GM18508 (cell line): ENCODE measurements at regions not wholly inside any gene's neighbourhood (a gene's known extent, or its start where the extent isn't known, plus 50 kb on each side); places are given as distances from the start of the nearest gene placed in this dataset.
"Not testable (repeated sequence)": the region's sequence is repeated elsewhere in the genome, so short reads cannot be mapped to it uniquely, and the experiment has no call there.

Experiments used
- ATAC-seq: cut with Tn5 transposase; IDR thresholded peaks from one replicate; pipeline ENCODE4 v1.9.1; 2021; ENCODE audit warnings: moderate number of reproducible peaks; ENCODE audit not compliant: insufficient read depth, unreplicated experiment

DNA sequence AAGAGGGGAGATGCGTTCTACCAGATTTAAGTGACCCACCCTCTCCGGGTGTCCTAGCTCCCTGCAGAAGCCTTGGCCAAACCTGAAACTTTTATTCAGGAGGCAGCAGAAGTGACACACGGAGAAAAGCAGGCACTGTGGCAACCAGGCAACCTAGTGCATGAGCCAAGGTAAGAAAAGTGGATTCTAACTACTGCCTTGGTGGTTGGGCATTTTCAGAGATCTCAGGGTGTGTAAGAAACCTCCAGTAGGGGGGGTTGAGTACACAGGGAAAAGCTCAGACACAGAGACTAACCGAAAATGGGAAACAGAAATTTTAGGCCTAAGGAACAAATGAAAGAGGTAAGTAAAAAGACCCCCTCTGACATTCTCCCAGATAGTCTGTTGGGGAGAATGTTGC is 645.7 kb downstream of the ANKRD7 start:
- ATAC-seq: no peak

DNA sequence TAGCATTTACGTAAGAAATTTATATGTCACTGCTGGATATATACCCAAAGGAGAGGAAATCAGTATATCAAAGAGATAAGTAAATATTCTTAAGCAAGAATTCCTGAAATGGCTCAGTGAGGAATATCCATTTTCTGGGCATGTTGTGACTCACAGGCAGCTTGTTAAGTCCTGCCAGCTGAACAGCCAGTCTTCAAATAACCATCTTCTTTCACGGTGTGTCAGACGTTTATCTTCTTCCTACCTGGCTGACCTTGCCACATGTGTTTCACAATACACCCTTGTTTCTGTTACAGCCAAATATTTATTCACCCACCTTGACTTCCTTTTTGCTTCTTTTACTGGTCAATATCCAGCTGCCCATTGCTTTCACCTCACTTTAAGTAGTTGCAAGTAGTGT is 648.1 kb downstream of the ANKRD7 start:
- ATAC-seq: no peak

DNA sequence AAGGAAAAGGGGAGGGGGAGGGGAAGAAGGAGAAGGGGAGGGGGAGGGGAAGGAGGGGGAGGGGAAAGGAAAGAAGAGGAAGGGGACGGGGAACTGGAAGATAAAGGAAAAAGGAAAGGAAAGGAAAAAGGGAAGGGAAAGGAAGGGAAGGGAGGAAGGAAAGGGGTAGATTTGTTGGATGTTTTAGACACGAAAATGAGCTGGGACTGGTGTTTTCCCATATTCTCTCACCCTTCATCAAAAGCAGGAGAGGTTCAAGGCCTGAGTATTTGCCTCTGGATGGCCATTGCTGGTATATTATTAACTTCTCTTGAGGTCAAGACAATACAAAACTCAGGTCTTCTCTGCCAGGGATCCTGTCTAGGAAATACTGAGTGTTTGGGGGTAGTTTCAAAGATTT is 652.7 kb downstream of the ANKRD7 start:
- ATAC-seq: no peak

GRCh38 chr7:118878336-118878735 is 653.8 kb downstream of the ANKRD7 start:
- no peak for ATAC-seq

GRCh38 chr7:118898284-118898683 is 673.8 kb downstream of the ANKRD7 start:
- ATAC-seq: no peak

- ATAC-seq: no peak
Observed at GRCh38 chr7:118902600-118902999, 678.1 kb downstream of the ANKRD7 start.

- ATAC-seq: no peak
Observed at GRCh38 chr7:118907911-118908527, 683.5 kb downstream of the ANKRD7 start.

DNA sequence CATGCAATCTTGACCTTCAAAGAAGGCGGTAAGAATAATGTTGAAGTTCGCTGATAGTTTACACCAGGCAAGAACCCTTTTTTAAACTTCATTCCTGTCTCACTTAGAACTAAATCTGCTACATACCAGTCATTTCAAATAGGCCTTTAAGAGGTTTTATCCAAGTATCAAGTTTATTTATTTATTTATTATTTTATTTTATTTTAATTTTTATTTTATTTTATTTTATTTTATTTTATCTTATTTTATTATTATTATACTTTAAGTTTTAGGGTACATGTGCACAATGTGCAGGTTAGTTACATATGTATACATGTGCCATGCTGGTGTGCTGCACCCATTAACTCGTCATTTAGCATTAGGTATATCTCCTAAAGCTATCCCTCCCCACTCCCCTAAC is 691.6 kb downstream of the ANKRD7 start:
- ATAC-seq: not testable (repeated sequence)

- ATAC-seq: no peak
Observed at GRCh38 chr7:118918556-118918955, 694.1 kb downstream of the ANKRD7 start.

GRCh38 chr7:118938845-118939244 is 714.3 kb downstream of the ANKRD7 start:
- no peak for ATAC-seq

- ATAC-seq: no peak
Observed at GRCh38 chr7:118944271-118944670, 719.8 kb downstream of the ANKRD7 start.

GRCh38 chr7:118945911-118946682 is 721.6 kb downstream of the ANKRD7 start:
- ATAC-seq: no peak

DNA sequence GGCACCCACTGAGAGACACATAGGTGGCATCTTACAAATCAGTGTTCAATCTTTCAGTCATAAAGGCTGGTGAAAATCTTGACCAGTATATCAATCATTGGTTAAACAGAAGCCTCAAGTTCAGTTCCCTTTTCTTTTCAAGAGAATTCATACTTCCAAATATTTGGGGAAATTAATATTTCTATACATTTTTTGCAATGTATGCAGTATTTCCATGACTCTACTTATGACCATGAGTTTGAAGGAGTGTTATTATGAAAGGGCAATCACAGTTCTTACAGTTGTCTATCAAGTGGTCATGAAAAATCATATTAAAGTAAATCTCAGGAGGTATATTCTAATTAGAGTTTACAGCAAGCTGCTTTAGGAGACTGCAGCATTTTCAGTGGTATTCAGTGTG is 724.0 kb downstream of the ANKRD7 start:
- ATAC-seq: no peak

GRCh38 chr7:118949031-118949430 is 724.5 kb downstream of the ANKRD7 start:
- ATAC-seq: no peak

GRCh38 chr7:118956285-118956684 is 731.8 kb downstream of the ANKRD7 start:
- not testable (repeated sequence) for ATAC-seq

DNA sequence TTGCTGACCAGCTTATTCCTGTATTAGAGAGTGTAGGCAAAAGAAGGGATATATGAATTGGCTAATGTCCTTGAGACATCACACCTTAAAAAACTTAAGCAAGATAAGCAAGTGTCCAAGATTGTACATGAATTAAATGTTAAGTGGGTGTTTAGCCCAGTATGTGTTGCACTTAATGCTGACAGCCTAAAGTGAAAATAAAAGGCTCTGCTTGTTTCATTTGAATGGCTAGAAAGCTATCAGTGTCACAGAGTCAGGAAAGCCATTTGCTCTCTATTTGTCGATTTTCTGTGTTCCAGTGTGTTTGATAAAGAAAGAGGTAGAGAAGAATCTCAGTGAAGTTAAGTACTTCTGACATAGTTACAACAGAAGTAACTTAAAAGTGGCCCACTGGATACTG is 744.9 kb downstream of the ANKRD7 start:
- ATAC-seq: no peak

GRCh38 chr7:118971706-118972105 is 747.2 kb downstream of the ANKRD7 start:
- no peak for ATAC-seq

- ATAC-seq: no peak
Observed at GRCh38 chr7:118974836-118975235, 750.3 kb downstream of the ANKRD7 start.

DNA sequence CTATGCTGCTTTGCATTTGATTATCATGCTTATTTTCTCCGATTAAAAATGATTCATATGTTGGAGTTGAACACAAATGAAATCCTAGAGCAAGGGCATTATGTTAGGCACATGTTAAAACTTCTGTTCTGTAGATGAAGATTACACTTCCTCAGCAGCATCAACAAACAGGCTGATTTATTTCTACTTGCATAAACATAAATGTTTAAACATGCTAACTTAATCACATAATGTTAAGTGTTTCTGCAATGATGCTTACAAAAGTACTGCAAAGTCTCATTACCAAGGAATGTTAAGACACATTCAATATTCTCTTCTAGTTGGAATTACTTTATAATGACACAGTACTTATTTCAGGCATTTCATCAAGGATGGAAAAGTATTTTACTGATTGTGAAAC is 770.8 kb downstream of the ANKRD7 start:
- no peak for ATAC-seq

DNA sequence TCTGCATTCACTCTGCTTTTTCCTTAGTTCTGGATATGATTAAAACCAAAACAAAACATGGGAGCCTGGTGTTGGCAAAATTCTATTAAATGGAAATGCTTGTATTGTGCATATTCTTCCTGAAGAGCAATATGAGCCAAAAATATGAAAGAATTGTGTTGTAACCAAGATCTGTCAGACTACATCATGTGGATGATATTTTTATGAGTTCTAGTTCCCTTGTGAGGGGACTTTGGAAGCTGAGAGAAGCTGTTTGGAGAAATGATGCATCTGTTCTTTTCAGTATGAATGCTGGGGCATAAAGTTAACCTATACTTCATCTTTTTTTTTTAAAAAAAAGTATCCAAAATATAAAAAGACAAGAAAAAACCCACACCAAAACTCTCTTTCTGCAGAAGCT is 782.7 kb downstream of the ANKRD7 start:
- ATAC-seq: no peak

GRCh38 chr7:119010635-119011034 is 786.1 kb downstream of the ANKRD7 start:
- no peak for ATAC-seq

DNA sequence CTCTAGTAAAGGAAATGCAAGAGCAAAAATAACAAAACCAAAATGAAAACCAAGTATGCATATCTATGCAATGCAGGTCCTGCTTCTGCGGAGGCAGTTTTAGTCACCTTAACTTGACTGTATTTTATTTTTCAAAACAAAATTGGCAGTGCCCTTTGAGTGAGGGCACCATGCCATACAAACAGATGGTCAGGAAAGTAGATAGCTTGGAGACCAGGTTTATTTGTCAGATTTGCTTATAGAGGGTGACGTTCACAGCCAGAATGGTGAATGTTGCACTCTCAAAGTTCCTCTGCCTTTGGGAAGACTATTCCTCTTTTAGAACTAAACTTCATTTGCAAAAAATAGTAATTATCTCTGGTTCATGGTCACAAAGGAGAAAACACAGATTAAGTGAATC is 801.9 kb downstream of the ANKRD7 start:
- no peak for ATAC-seq
